HepG2 (cell line): ENCODE measurements at regions not wholly inside any gene's neighbourhood (a gene's known extent, or its start where the extent isn't known, plus 50 kb on each side); places are given as distances from the start of the nearest gene placed in this dataset.

Source experiments
- EP300 ChIP-seq, 3 experiments: sonication (generic) in 1 of 3; formaldehyde crosslinking in 1 of 3; IDR thresholded peaks; 2 replicates each; pipeline versions ENCODE4 v1.5.1 to v1.6.1; 2011 to 2020; ENCODE audit warnings: low read depth in 2 of 3, low read length in 2 of 3, borderline replicate concordance in 1 of 3, improper control_type of control experiment in 1 of 3, mild to moderate bottlenecking in 1 of 3, missing genetic modification reagents in 1 of 3, moderate library complexity in 1 of 3
- ETV6 ChIP-seq: sonication (generic); formaldehyde crosslinking; conservative IDR thresholded peaks from 2 replicates; pipeline ENCODE4 v1.4.0; 2020; ENCODE audit warnings: missing genetic modification reagents
- KIAA2018 ChIP-seq: sonication (generic); formaldehyde crosslinking; IDR thresholded peaks from 2 replicates; pipeline ENCODE4 v1.5.0; 2020; ENCODE audit warnings: mild to moderate bottlenecking, missing genetic modification reagents, borderline replicate concordance
- RARA ChIP-seq: IDR thresholded peaks from 2 replicates; pipeline ENCODE4 v1.6.1; 2016; ENCODE audit warnings: missing genetic modification reagents, missing compliant biosample characterization
- SSRP1 ChIP-seq: IDR thresholded peaks from 2 replicates; pipeline ENCODE4 v1.6.1; 2016; ENCODE audit warnings: control low read depth
- ZFP1 ChIP-seq: IDR thresholded peaks from 2 replicates; pipeline ENCODE4 v1.6.1; 2016
- ZNF558 ChIP-seq: sonication (generic); formaldehyde crosslinking; IDR thresholded peaks from 2 replicates; pipeline ENCODE4 v1.9.0; 2022; ENCODE audit warnings: mild to moderate bottlenecking, missing genetic modification reagents, borderline replicate concordance
- ZNF564 ChIP-seq: sonication (generic); formaldehyde crosslinking; IDR thresholded peaks from 2 replicates; pipeline ENCODE4 v1.8.1; 2023; ENCODE audit warnings: mild to moderate bottlenecking, missing genetic modification reagents
- TF ChIP-seq, protein P1 (sequence below): sonication (generic); formaldehyde crosslinking; IDR thresholded peaks from 2 replicates; pipeline ENCODE4 v1.5.0; 2020; ENCODE audit warnings: missing genetic modification reagents
- TF ChIP-seq, protein P2 (sequence below): sonication (generic); formaldehyde crosslinking; IDR thresholded peaks from 2 replicates; pipeline ENCODE4 v1.5.1; 2020; ENCODE audit warnings: missing genetic modification reagents, mild to moderate bottlenecking, borderline replicate concordance
- TF ChIP-seq, protein P3 (sequence below): sonication (generic); formaldehyde crosslinking; IDR thresholded peaks from 2 replicates; pipeline ENCODE4 v1.8.0; 2022; ENCODE audit warnings: mild to moderate bottlenecking, missing genetic modification reagents; ENCODE audit not compliant: insufficient replicate concordance

DNA sequence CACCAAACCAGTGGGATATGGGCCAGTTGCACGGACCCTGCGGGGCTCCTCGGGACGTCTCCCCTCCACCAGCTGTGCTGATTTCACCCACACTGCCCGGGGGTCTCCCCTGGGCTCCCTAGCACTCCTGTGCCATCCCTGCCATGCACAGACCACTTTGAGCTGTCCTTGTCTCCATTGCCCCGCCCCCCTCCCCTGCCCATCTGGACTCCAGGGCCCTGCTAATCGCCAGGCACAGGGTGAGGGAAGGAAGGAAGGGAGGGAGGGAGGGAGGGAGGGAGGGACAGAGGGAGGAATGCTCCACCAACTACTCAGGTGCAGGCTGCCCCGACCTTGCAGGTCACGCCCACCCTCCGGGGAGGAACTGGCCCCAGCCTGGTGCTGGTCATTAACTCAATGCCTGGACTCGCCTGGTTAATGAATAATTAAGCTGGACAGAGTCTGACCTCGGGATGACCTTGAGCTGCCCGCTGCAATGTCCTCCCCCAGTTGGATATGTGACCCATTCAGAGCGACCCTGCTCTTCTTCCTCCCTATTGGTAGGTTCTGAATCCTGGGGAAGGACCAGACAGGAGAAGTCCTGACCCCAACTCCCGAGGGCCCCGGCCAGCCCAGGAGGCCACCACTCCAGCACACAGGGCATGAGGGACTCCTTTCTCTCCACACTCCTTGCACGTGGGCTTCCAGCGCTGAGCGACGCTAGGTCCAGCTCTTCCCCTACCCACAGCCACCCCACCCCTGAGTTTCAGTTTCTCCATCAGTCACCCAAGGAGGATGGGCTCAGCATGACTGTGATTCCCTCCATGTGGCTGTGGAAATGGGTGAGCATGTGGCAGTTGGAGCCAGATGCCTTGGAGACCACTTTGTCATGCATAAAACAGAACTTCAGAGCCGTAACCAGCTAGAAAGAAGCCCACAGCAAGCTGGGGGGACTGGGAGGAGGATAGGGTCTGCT is 62.1 kb downstream of the C9orf50 start (continued):
- peak; percentile 83; the same call in 1 of the 2 replicates for TF ChIP-seq KIAA2018 (CRISPR knock-in tag)
- peak; percentile 31; the same call in 1 of the 2 replicates for TF ChIP-seq ZNF558
- peak; percentile 76; the same call in 1 of the 2 replicates for TF ChIP-seq ETV6 (CRISPR knock-in tag)
- TF ChIP-seq, protein P1, sequence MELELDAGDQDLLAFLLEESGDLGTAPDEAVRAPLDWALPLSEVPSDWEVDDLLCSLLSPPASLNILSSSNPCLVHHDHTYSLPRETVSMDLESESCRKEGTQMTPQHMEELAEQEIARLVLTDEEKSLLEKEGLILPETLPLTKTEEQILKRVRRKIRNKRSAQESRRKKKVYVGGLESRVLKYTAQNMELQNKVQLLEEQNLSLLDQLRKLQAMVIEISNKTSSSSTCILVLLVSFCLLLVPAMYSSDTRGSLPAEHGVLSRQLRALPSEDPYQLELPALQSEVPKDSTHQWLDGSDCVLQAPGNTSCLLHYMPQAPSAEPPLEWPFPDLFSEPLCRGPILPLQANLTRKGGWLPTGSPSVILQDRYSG = peak; percentile 98
- peak; percentile 90 for TF ChIP-seq ZNF564
- TF ChIP-seq, protein P2, sequence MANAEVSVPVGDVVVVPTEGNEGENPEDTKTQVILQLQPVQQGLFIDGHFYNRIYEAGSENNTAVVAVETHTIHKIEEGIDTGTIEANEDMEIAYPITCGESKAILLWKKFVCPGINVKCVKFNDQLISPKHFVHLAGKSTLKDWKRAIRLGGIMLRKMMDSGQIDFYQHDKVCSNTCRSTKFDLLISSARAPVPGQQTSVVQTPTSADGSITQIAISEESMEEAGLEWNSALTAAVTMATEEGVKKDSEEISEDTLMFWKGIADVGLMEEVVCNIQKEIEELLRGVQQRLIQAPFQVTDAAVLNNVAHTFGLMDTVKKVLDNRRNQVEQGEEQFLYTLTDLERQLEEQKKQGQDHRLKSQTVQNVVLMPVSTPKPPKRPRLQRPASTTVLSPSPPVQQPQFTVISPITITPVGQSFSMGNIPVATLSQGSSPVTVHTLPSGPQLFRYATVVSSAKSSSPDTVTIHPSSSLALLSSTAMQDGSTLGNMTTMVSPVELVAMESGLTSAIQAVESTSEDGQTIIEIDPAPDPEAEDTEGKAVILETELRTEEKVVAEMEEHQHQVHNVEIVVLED = peak; percentile 55; the same call in 1 of the 2 replicates
- no peak; the same call in 1 of the 2 replicates for TF ChIP-seq SSRP1 (CRISPR knock-in tag)
- TF ChIP-seq RARA (CRISPR knock-in tag) = peak; percentile 99
- TF ChIP-seq ZFP1 (CRISPR knock-in tag) = peak; percentile 38; the same call in 1 of the 2 replicates
- TF ChIP-seq, protein P3, sequence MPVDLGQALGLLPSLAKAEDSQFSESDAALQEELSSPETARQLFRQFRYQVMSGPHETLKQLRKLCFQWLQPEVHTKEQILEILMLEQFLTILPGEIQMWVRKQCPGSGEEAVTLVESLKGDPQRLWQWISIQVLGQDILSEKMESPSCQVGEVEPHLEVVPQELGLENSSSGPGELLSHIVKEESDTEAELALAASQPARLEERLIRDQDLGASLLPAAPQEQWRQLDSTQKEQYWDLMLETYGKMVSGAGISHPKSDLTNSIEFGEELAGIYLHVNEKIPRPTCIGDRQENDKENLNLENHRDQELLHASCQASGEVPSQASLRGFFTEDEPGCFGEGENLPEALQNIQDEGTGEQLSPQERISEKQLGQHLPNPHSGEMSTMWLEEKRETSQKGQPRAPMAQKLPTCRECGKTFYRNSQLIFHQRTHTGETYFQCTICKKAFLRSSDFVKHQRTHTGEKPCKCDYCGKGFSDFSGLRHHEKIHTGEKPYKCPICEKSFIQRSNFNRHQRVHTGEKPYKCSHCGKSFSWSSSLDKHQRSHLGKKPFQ = peak; percentile 85
- TF ChIP-seq EP300 (IDR thresholded peaks at IDR 0.05; ENCODE audit: low read depth in 2 of 2, low read length in 2 of 2) = peak in 1 of 2 experiments; percentile 82; a peak in 2 of 4 replicates
- TF ChIP-seq EP300 (CRISPR knock-in tag; IDR thresholded peaks at IDR 0.05; ENCODE audit: borderline replicate concordance) = peak; percentile 80; the same call in 1 of the 2 replicates
